GM21619 (cell line): ENCODE measurements at regions not wholly inside any gene's neighbourhood (a gene's known extent, or its start where the extent isn't known, plus 50 kb on each side); places are given as distances from the start of the nearest gene placed in this dataset.

ENCODE experiments used
- ATAC-seq: cut with Tn5 transposase; IDR thresholded peaks from one replicate; pipeline ENCODE4 v1.9.1; 2021; ENCODE audit not compliant: unreplicated experiment

DNA sequence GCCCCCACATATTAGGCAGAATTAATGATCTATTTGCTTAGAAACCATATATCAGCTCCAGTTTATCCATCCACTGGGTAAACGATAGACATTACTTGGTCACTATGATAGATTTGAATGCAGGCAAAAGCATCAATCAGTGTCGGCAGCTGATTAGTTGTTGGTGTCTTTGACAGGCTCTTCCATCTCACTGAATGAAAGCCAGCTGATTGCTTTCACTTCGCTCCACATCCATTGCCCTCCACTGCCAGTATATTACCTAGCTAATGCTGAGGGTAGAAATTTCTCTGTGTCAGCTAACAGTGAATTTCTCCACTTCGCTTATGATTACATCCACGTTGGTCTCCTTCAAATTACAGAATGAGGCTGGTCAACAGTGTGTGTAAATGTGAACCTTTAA, 821.3 kb upstream of the TYRP1 start:
- no peak for ATAC-seq

DNA sequence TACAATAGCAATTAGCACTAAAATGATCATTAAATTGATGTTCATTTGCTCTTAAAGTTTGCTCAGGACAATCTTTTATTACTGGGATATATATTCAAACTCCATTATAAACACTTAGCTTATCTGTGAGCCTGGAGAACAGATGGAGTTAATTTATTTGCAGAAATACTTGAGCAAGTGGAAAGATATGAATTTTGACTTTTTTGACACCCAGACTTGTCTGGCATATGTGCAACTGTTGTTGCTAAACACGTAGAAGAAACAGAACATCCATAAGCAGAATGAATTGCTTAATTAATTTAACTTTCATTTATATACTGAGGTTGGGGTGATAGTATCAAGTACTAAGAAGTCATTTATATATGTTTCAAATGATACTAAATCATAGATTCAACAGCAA, 820.7 kb upstream of the TYRP1 start:
- no peak for ATAC-seq

GRCh38 chr9:11874414-11874813, 818.8 kb upstream of the TYRP1 start:
- ATAC-seq, result no peak

DNA sequence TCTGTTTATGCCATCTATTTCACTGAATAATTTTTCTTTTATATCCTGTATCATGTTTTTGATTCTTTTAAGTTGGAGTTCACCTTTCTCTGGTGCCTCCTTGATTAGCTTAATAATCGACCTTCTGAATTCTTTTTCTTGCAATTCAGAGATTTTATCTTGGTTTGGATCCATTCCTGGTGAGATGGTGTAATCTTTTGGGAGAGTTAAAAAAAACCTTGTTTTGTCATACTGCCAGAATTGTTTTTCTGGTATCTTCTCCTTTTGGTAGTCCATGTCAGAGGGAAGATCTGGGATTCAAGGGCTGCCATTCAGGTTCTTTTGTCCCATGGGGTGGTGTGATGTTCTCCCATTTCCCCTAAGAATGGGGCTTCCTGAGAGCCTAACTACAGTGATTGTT, 800.8 kb upstream of the TYRP1 start:
- ATAC-seq, result no peak

DNA sequence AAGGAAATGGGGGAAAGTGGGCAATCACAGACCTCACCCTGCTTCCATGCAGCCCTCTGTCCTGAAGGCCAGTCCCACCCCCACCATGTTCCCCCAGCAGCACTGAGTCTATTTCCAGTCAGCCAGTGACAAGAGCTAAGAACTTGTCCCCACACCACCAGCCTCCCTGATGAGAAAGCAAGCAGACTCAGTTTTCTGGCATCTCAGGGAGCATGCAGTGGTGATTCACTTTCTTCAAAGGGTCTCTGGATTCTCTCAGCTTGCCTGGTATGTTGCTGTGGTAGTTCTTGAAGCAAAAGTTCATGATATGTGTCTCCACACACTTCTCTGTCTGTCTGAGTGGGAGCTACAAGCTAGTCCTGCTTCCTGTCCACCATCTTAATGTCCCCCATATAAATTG, 799.9 kb upstream of the TYRP1 start:
- ATAC-seq, result no peak

DNA sequence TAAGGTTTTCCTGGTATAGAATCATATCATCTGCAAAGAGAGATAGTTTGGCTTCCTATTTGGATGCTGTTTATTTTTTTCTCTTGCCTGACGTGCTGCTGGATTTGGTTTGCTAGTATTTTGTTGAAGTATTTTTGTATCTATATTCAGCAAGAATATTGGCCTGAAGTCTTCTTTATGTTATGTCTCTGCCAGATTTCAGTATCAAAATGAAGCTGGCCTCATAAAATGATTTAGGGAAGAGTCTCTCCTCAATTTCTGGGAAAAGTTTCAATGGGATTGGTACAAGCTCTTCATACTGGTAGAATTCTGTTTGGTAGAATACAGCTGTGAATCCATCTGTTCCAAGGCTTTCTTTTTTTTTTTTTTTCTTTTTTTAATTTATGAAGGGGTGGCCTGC, 799.0 kb upstream of the TYRP1 start:
- ATAC-seq, result no peak

DNA sequence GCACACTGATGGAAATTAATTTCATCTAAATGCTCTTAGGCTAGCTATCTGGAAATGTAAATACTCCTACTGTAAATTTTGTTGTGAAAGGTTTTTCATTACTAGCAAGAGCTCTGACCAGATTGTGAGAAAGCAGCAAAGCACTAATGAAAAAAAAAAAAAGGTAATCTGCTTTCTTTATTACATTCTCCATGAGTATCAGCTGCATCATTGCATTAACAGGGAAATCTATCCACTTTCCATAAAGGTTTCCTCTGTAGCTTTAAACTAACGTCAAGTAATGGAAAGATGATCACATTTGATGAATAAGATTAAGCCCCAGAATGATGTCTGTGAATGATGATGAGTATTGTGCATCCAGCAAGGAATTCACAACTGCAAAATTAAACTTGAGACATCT, 790.6 kb upstream of the TYRP1 start:
- ATAC-seq, result no peak

DNA sequence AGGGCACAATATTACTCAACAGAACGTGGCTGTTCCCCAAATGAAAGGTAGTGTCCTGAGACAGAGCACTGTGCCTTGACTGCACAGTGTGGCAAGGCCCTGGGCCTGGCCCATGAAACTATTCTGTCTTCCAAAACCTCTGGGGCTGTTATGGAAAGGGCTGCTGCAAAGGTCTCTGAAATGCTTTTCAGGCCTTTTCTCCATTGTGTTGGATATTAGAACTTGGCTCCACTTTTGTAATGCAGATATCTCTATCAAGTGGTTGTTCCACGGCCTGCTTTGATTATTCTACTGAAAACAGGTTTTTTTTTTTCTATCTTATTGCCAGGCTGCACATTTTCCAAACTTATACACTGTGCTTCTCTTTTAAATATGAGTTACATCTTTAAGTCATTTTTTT, 777.5 kb upstream of the TYRP1 start:
- ATAC-seq, result no peak

DNA sequence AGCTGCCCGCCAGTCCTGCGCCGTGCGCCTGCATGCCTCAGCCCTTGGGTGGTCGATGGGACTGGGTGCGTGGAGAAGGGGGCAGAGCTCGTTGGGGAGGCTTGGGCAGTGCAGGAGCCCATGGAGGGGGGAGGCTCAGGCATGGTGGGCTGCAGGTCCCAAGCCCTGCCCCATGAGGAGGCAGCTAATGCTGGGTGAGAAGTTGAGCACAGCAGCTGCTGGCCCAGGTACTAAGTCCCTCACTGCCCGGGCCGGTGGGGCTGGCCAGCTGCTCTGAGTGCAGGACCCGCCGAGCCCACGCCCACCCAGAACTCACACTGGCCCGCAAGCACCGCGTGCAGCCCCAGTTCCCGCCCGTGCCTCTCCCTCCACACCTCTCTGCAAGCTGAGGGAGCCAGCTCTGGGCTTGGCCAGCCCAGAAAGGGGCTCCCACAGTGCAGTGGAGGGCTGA, 764.3 kb upstream of the TYRP1 start:
- ATAC-seq, result no peak

GRCh38 chr9:11931109-11931508, 762.1 kb upstream of the TYRP1 start:
- ATAC-seq, result no peak

DNA sequence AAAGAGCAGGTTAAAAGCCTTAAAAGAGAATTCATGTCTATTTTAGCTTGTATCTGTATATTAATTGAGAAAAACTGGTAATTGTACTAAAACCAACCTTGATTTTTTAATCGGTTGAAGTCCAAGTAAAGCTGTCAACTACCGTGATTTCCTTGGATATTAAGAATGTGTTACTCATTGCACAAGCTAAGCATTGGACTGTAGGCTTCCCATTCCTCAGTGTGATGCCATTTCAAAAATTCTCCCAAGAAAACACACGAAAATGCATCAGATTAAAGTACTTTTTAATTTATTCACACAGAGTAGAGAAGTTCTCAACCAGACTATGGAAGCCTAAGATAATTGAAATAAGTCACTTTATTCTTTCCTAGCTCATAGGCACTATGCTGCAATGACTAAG, 761.4 kb upstream of the TYRP1 start:
- ATAC-seq, result no peak

DNA sequence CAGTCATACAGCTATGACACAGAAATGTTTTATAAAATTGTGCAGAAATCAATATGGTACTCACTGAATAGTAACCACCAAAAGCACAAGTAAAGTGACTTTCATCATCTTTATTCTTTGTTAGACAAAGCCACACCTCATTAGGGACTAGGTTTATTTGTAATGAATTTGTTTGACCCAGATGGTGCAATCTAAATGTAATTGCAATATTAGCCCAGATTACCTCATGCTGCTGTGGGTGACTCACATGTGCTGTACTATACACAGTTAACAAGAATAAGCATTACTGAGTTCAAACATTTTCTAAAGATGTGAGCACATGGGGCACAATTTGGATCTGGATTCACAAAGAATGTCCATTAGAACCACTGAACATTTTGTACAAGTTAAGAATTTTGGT, 759.3 kb upstream of the TYRP1 start:
- no peak for ATAC-seq

- no peak for ATAC-seq
Measured at GRCh38 chr9:11946531-11946930, 746.7 kb upstream of the TYRP1 start.

DNA sequence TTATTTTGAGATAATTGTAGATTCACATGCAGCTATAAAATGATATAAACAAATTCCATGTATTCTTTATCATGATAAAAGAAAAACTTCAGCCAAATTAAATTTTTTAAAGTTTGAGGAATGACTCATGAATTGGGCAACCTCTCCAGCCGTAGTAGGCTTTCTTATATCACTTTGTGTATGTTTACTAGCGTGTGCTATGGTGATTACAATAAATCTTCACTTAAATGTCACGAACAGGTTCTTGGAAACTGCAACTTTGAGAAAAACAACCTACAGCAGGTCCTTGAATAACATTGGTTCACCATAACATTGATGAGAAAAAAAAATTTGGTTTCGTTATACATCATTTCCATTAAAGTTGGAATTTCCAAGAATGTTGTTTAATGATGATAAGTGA, 730.9 kb upstream of the TYRP1 start:
- no peak for ATAC-seq

DNA sequence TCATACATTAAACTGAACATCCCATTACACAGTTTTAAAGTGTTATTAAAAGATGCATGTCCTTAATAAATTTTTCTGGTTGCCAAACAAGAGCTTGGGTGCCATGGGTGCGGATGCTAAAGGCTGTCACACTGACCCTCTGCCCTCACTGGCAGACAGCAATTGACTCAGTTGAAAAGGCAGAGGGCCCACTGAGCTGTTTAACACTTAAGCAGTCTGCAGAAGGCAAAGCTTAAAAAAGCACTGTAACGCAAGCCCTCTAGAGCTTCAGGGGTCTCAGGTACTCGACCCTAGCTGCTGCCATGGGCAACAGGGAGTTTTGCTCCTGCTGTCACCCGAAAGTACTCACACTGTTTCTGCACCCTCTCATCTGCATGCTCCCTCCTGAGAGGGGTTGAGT, 726.4 kb upstream of the TYRP1 start:
- ATAC-seq, result no peak

- no peak for ATAC-seq
Measured at GRCh38 chr9:11968631-11969030, 724.6 kb upstream of the TYRP1 start.

GRCh38 chr9:11973011-11973410, 720.2 kb upstream of the TYRP1 start:
- no peak for ATAC-seq

DNA sequence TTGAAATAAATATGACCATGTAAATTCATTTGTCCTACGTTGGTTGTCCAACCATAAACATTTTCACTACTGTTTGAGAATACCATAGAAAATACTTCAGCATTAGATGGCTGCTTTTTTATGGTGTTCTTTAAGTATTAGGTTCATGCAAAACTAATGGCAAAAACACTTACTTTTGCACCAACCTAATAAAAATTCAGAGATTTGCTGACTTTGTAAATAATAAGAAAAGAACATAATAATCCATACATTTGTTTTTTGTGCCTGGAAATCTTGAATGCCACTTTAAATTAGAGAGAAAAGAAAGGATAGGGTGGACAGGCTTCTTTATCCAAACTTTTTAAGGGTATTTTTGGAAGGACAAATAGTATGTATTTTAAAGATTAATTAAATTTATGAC, 719.7 kb upstream of the TYRP1 start:
- ATAC-seq, result no peak

- no peak for ATAC-seq
Measured at GRCh38 chr9:11992866-11993265, 700.3 kb upstream of the TYRP1 start.

DNA sequence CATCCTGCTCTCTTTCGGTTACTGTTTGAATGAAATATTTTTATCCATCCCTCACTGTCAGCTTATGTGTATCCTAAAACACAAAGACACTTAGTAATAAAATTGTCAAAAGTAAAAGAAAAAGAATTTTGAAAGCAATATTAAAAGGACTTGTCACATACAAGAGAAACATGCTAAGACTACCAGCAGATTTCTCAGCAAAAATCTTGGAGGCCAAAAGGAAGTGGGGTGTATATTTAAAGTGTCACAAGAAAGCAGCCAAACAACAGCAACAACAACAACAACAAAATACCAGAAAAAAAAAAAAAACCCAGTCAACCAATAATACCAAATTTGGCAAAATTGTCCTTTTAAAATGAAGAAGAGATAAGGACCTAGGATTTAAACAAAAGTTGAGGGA, 678.7 kb upstream of the TYRP1 start:
- no peak for ATAC-seq

DNA sequence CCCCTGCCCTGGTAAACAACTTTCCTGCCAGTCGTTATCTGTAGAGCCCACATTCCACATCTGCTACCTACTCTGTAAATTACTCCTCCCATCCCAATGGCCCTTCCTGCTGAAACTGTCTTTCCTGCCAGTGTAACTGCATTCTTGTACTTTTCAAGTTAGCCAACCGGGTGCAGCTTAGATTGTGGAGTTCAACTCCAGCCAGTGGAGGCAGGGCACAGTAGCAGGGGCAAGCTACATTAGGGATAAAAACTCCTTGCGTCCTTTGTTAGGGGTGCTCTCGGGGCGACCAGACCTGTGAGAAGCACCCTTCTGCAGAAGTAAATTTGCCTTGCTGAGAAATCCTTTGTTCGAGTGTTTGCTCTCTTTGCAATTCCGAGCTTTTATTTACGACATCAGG, 639.0 kb upstream of the TYRP1 start:
- ATAC-seq, result no peak

GRCh38 chr9:12056874-12057273, 636.3 kb upstream of the TYRP1 start:
- no peak for ATAC-seq

GRCh38 chr9:12060067-12060466, 633.1 kb upstream of the TYRP1 start:
- ATAC-seq, result no peak

GRCh38 chr9:12060811-12061210, 632.4 kb upstream of the TYRP1 start:
- no peak for ATAC-seq
